ENCODE measurements at regions not wholly inside any gene's neighbourhood (a gene's known extent, or its start where the extent isn't known, plus 50 kb on each side); places are given as distances from the start of the nearest gene placed in this dataset.

- DNase-seq (ENCODE audit: low read depth, low spot score): no peak
- no peak overlapping the region for H3K4me3 ChIP-seq (ENCODE audit: low read length)
Observed at GRCh38 chr11:115672999-115673411, 168.8 kb upstream of the CADM1 start.

GRCh38 chr11:115672412-115672811 lies 168.2 kb upstream of the CADM1 start:
- DNase-seq (ENCODE audit: low read depth, low spot score): no peak
- H3K4me3 ChIP-seq (ENCODE audit: low read length): no peak overlapping the region

GRCh38 chr11:115670538-115671205 lies 166.5 kb upstream of the CADM1 start:
- H3K4me3 ChIP-seq (ENCODE audit: low read length): no peak overlapping the region
- no peak for DNase-seq (ENCODE audit: low read depth, low spot score)

- H3K4me3 ChIP-seq (ENCODE audit: low read length): no peak overlapping the region
- DNase-seq (ENCODE audit: low read depth, low spot score): no peak
Observed at GRCh38 chr11:115665958-115666357, 161.7 kb upstream of the CADM1 start.

- H3K4me3 ChIP-seq (ENCODE audit: low read length): no peak overlapping the region
- no peak for DNase-seq (ENCODE audit: low read depth, low spot score)
Observed at GRCh38 chr11:115665175-115665821, 161.1 kb upstream of the CADM1 start.

GRCh38 chr11:115664313-115664712 lies 160.1 kb upstream of the CADM1 start:
- H3K4me3 ChIP-seq (ENCODE audit: low read length): no peak overlapping the region
- DNase-seq (ENCODE audit: low read depth, low spot score): no peak

GRCh38 chr11:115663790-115664189 lies 159.6 kb upstream of the CADM1 start:
- no peak overlapping the region for H3K4me3 ChIP-seq (ENCODE audit: low read length)
- no peak for DNase-seq (ENCODE audit: low read depth, low spot score)

GRCh38 chr11:115660030-115660805 lies 156.0 kb upstream of the CADM1 start:
- no peak overlapping the region for H3K4me3 ChIP-seq (ENCODE audit: low read length)
- no peak for DNase-seq (ENCODE audit: low read depth, low spot score)

- no peak overlapping the region for H3K4me3 ChIP-seq (ENCODE audit: low read length)
- peak; percentile 7 for DNase-seq (ENCODE audit: low read depth, low spot score)
Observed at GRCh38 chr11:115659061-115659963, 155.1 kb upstream of the CADM1 start.

GRCh38 chr11:115657586-115657985 lies 153.4 kb upstream of the CADM1 start:
- no peak for DNase-seq (ENCODE audit: low read depth, low spot score)
- H3K4me3 ChIP-seq (ENCODE audit: low read length): no peak overlapping the region

- no peak for DNase-seq (ENCODE audit: low read depth, low spot score)
- H3K4me3 ChIP-seq (ENCODE audit: low read length): no peak overlapping the region
Observed at GRCh38 chr11:115656669-115657068, 152.5 kb upstream of the CADM1 start.

GRCh38 chr11:115656041-115656440 lies 151.8 kb upstream of the CADM1 start:
- DNase-seq (ENCODE audit: low read depth, low spot score): no peak
- no peak overlapping the region for H3K4me3 ChIP-seq (ENCODE audit: low read length)

- no peak for DNase-seq (ENCODE audit: low read depth, low spot score)
- H3K4me3 ChIP-seq (ENCODE audit: low read length): no peak overlapping the region
Observed at GRCh38 chr11:115654792-115655191, 150.6 kb upstream of the CADM1 start.

GRCh38 chr11:115653926-115654325 lies 149.7 kb upstream of the CADM1 start:
- no peak for DNase-seq (ENCODE audit: low read depth, low spot score)
- H3K4me3 ChIP-seq (ENCODE audit: low read length): no peak overlapping the region

- no peak for DNase-seq (ENCODE audit: low read depth, low spot score)
- no peak overlapping the region for H3K4me3 ChIP-seq (ENCODE audit: low read length)
Observed at GRCh38 chr11:115653076-115653475, 148.9 kb upstream of the CADM1 start.

GRCh38 chr11:115652496-115652895 lies 148.3 kb upstream of the CADM1 start:
- no peak overlapping the region for H3K4me3 ChIP-seq (ENCODE audit: low read length)
- DNase-seq (ENCODE audit: low read depth, low spot score): no peak

GRCh38 chr11:115652094-115652493 lies 147.9 kb upstream of the CADM1 start:
- no peak for DNase-seq (ENCODE audit: low read depth, low spot score)
- no peak overlapping the region for H3K4me3 ChIP-seq (ENCODE audit: low read length)

GRCh38 chr11:115649461-115649860 lies 145.2 kb upstream of the CADM1 start:
- no peak for DNase-seq (ENCODE audit: low read depth, low spot score)
- H3K4me3 ChIP-seq (ENCODE audit: low read length): no peak overlapping the region

GRCh38 chr11:115645631-115646317 lies 141.6 kb upstream of the CADM1 start:
- no peak overlapping the region for H3K4me3 ChIP-seq (ENCODE audit: low read length)
- DNase-seq (ENCODE audit: low read depth, low spot score): no peak

All from Jurkat, Clone E6-1 (cell line).